H9 (cell line): ENCODE measurements at regions not wholly inside any gene's neighbourhood (a gene's known extent, or its start where the extent isn't known, plus 50 kb on each side); places are given as distances from the start of the nearest gene placed in this dataset.

Experiments used
- DNase-seq: peaks from one replicate; pipeline ENCODE4 v3.0.0-alpha.2; 2017
- H2AFZ ChIP-seq: one replicate; pipeline ENCODE4 v1.6.1; 2013; ENCODE audit warnings: mild to moderate bottlenecking, low read length, control low read depth, moderate library complexity
- H2AK5ac ChIP-seq: 2 replicates; pipeline ENCODE4 v1.6.1; 2013; ENCODE audit warnings: low read length, control low read depth, mixed read lengths; ENCODE audit not compliant: insufficient read length
- H2BK120ac ChIP-seq: one replicate; pipeline ENCODE4 v1.6.1; 2013; ENCODE audit warnings: low read depth, mild to moderate bottlenecking, low read length, control low read depth, inconsistent platforms; ENCODE audit not compliant: poor library complexity, severe bottlenecking
- H2BK12ac ChIP-seq: 2 replicates; pipeline ENCODE4 v1.6.1; 2013; ENCODE audit warnings: low read length, control low read depth, mixed read lengths, low read depth; ENCODE audit not compliant: insufficient read length
- H2BK15ac ChIP-seq: 2 replicates; pipeline ENCODE4 v1.6.1; 2013; ENCODE audit warnings: low read depth, low read length, control low read depth
- H2BK20ac ChIP-seq: one replicate; pipeline ENCODE4 v1.6.1; 2013; ENCODE audit warnings: low read depth, mild to moderate bottlenecking, low read length, control low read depth, inconsistent platforms; ENCODE audit not compliant: poor library complexity, severe bottlenecking
- H2BK5ac ChIP-seq: 2 replicates; pipeline ENCODE4 v1.6.1; 2013; ENCODE audit warnings: low read length, control low read depth, mixed read lengths; ENCODE audit not compliant: insufficient read length
- H3K14ac ChIP-seq: 2 replicates; pipeline ENCODE4 v1.6.1; 2013; ENCODE audit warnings: low read length, control low read depth; ENCODE audit not compliant: insufficient read depth
- H3K18ac ChIP-seq: 2 replicates; pipeline ENCODE4 v1.6.1; 2013; ENCODE audit warnings: low read depth, mild to moderate bottlenecking, mixed read lengths, low read length, control low read depth; ENCODE audit not compliant: insufficient read length
- H3K23ac ChIP-seq: 2 replicates; pipeline ENCODE4 v1.6.1; 2013; ENCODE audit warnings: low read length, control low read depth, mixed read lengths, low read depth; ENCODE audit not compliant: insufficient read length
- H3K23me2 ChIP-seq: 2 replicates; pipeline ENCODE4 v1.6.1; 2013; ENCODE audit warnings: low read depth, mild to moderate bottlenecking, mixed read lengths, low read length, control low read depth; ENCODE audit not compliant: insufficient read length, poor library complexity, severe bottlenecking
- H3K27ac ChIP-seq: 2 replicates; pipeline ENCODE4 v1.5.1; 2013; ENCODE audit warnings: low read length, control low read depth, mixed read lengths, low read depth; ENCODE audit not compliant: insufficient read length
- H3K27me3 ChIP-seq: 2 replicates; pipeline ENCODE4 v1.6.1; 2013; ENCODE audit warnings: low read length, control low read depth, inconsistent platforms; ENCODE audit not compliant: insufficient read depth
- H3K4ac ChIP-seq: 2 replicates; pipeline ENCODE4 v1.6.1; 2013; ENCODE audit warnings: low read depth, mild to moderate bottlenecking, control low read depth, inconsistent platforms, low read length, moderate library complexity
- H3K4me1 ChIP-seq: 2 replicates; pipeline ENCODE4 v1.6.1; 2013; ENCODE audit warnings: low read length, control low read depth, inconsistent platforms; ENCODE audit not compliant: insufficient read depth
- H3K4me2 ChIP-seq: 2 replicates; pipeline ENCODE4 v1.6.1; 2013; ENCODE audit warnings: low read length, control low read depth, mixed read lengths; ENCODE audit not compliant: insufficient read length, insufficient read depth
- H3K56ac ChIP-seq: 2 replicates; pipeline ENCODE4 v1.6.1; 2013; ENCODE audit warnings: low read depth, mild to moderate bottlenecking, mixed read lengths, low read length, control low read depth; ENCODE audit not compliant: insufficient read length
- H3K79me1 ChIP-seq: 2 replicates; pipeline ENCODE4 v1.6.1; 2013; ENCODE audit warnings: low read depth, mild to moderate bottlenecking, moderate library complexity, low read length, control low read depth, inconsistent platforms; ENCODE audit not compliant: insufficient read depth, poor library complexity, severe bottlenecking
- H3K79me2 ChIP-seq: 2 replicates; pipeline ENCODE4 v1.6.1; 2013; ENCODE audit warnings: low read length, control low read depth, inconsistent platforms; ENCODE audit not compliant: insufficient read depth
- H3K9ac ChIP-seq: 2 replicates; pipeline ENCODE4 v1.6.1; 2013; ENCODE audit warnings: low read length, control low read depth, mixed read lengths; ENCODE audit not compliant: insufficient read length; ENCODE audit errors: extremely low read depth
- H3K9me3 ChIP-seq: one replicate; pipeline ENCODE4 v1.6.1; 2013; ENCODE audit warnings: low read depth, low read length, inconsistent platforms; ENCODE audit not compliant: control insufficient read depth
- H3T11ph ChIP-seq: one replicate; pipeline ENCODE4 v1.6.1; 2013; ENCODE audit warnings: mild to moderate bottlenecking, low read length, control low read depth, inconsistent platforms
- H4K20me1 ChIP-seq: one replicate; pipeline ENCODE4 v1.6.1; 2013; ENCODE audit not compliant: control insufficient read depth, insufficient read length, insufficient read depth
- H4K5ac ChIP-seq: 2 replicates; pipeline ENCODE4 v1.6.1; 2013; ENCODE audit warnings: low read depth, mild to moderate bottlenecking, mixed read lengths, low read length, control low read depth; ENCODE audit not compliant: insufficient read length
- H4K8ac ChIP-seq: replicated peaks from 2 replicates; pipeline ENCODE4 v1.6.1; 2013; ENCODE audit warnings: low read length, control low read depth, mixed read lengths, low read depth; ENCODE audit not compliant: insufficient read length
- H4K91ac ChIP-seq: 2 replicates; pipeline ENCODE4 v1.6.1; 2013; ENCODE audit warnings: low read depth, mild to moderate bottlenecking, moderate library complexity, mixed read lengths, low read length, control low read depth; ENCODE audit not compliant: insufficient read length
- H3K27ac Mint-ChIP-seq, 3 experiments: 2 replicates in 2 of 3; 3 replicates in 1 of 3; pipeline ENCODE4 v1.8.0; 2020 to 2021; ENCODE audit warnings: mixed read lengths in 3 of 3, mild to moderate bottlenecking in 1 of 3, moderate library complexity in 1 of 3
- H3K27me3 Mint-ChIP-seq: 2 replicates; pipeline ENCODE4 v1.8.0; 2021; ENCODE audit warnings: low read depth, mild to moderate bottlenecking, moderate library complexity, mixed read lengths
- H3K36me3 Mint-ChIP-seq, 3 experiments: 2 replicates in 2 of 3; 3 replicates in 1 of 3; pipeline ENCODE4 v1.8.0; 2020 to 2021; ENCODE audit warnings: low read depth in 3 of 3, mixed read lengths in 3 of 3; ENCODE audit not compliant: insufficient read depth in 1 of 3
- H3K4me1 Mint-ChIP-seq, 2 experiments: 2 replicates each; pipeline ENCODE4 v1.8.0; 2020; ENCODE audit warnings: mixed read lengths in 2 of 2
- H3K4me3 Mint-ChIP-seq, 2 experiments: 2 replicates in 1 of 2; 3 replicates in 1 of 2; pipeline ENCODE4 v1.8.0; 2020 to 2021; ENCODE audit warnings: mild to moderate bottlenecking in 2 of 2, mixed read lengths in 2 of 2, moderate library complexity in 1 of 2
- H3K9me3 Mint-ChIP-seq, 2 experiments: 2 replicates in 1 of 2; 3 replicates in 1 of 2; pipeline ENCODE4 v1.8.0; 2020; ENCODE audit warnings: mild to moderate bottlenecking in 2 of 2, mixed read lengths in 2 of 2, moderate library complexity in 1 of 2
- CTCF ChIP-seq: fragments of 200-600 bp; sonication (generic); conservative IDR thresholded peaks from 3 replicates; pipeline ENCODE4 v1.8.0; 2021; ENCODE audit warnings: antibody characterized with exemption, mild to moderate bottlenecking
- WGBS: extraction: QIAGEN DNeasy Blood & Tissue Kit; methylation state at CpG from one replicate; pipeline ENCODE4 v1.1.7; 2013; ENCODE audit warnings: missing lambda C conversion rate, low lambda C conversion rate, mixed read lengths; ENCODE audit not compliant: insufficient read length; ENCODE audit errors: extremely low coverage; 5-methylcytosine and 5-hydroxymethylcytosine counted together

DNA sequence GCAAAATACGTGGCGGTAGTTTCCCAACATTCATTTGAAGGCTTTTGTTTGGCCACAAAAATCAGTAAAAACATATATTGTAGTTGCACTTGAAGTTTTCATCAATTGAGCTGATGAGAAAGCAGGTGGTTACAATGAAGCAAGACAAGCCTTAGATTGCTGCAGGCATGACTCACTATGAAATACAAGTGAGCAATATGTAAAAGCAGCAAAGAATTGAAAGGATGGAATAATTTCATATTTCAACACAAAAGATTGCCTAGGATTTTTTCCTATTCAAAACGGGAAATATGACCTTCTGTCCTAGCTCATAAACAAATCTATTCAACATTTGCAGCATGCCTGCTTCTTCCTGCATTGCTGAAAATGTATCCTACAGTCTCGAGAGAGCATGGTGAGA, 190.9 kb upstream of the BANK1 start:
- Histone ChIP-seq H4K5ac (no peak overlapping the region), H3K27me3 (no peaks in the 10 kb centered on the region), H3K14ac (no peak overlapping the region), H2BK20ac (no peak overlapping the region), H4K91ac (no peak overlapping the region), H3K56ac (no peak overlapping the region), H3K79me2 (no peaks in the 10 kb centered on the region), H3K9me3 (no peaks in the 10 kb centered on the region), H3K27ac (no peak overlapping the region), H3K9ac (no peak overlapping the region), H2BK120ac (no peak overlapping the region), H2BK15ac (no peak overlapping the region), H2BK5ac (no peak overlapping the region), H3T11ph (no peak overlapping the region), H3K4ac (no peak overlapping the region), H3K23me2 (no peaks in the 10 kb centered on the region), H3K18ac (no peak overlapping the region), H2AFZ (no peak overlapping the region), H2AK5ac (no peak overlapping the region), H4K20me1 (no peaks in the 10 kb centered on the region), H3K23ac (no peak overlapping the region), H3K4me2 (no peak overlapping the region), H4K8ac (no peak overlapping the region), H2BK12ac (no peak overlapping the region), H3K4me1 (no peaks in the 10 kb centered on the region), H3K79me1 (no peaks in the 10 kb centered on the region)
- Mint-ChIP-seq H3K27me3 (no peaks in the 10 kb centered on the region), H3K4me1 (no peaks in the 10 kb centered on the region), H3K27ac (no peak overlapping the region), H3K4me3 (no peak overlapping the region), H3K36me3 (no peaks in the 10 kb centered on the region), H3K9me3 (peaks cover 0 to 3% of the 10 kb centered on the region in 2 experiments; a peak in 1 of 5 replicates)
- DNase-seq: no peak
- WGBS: no CpG with 5 or more reads among the region's 4 CpGs
- no peak for TF ChIP-seq CTCF
